ENCODE measurements at regions not wholly inside any gene's neighbourhood (a gene's known extent, or its start where the extent isn't known, plus 50 kb on each side); places are given as distances from the start of the nearest gene placed in this dataset.

DNA sequence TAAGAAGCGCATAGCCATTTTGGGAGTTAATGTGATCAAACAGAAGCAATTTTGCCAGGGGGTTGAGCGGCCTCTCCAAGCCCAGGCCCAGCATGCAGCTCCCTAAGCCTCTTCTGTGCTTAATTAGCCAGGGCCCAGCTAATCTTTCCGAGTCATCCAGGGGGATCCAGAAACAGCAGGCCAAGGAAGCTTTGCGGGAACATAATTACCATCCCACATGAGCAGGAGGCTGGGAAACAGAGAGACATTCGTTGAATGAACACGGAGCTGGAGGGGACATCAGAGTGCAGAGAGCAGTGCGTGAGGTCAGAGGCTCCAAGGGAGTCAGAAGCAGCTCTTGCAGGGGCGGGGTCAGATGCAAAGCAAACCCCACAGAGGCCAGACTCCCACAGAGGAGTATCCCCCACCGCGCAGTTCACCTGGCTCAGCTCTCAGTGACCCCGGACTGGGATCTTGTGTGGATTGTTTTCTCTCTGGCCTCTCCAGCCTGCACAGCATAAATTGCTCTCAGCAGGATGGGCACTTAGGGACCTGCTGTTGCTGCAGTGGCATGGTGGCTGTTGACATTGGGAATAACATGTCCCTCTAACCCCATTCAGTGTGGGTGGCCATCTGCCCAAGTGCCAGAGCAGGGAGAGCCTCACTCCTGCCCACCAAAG lies 657.4 kb downstream of the AJAP1 start:
- TF ChIP-seq, protein P1, sequence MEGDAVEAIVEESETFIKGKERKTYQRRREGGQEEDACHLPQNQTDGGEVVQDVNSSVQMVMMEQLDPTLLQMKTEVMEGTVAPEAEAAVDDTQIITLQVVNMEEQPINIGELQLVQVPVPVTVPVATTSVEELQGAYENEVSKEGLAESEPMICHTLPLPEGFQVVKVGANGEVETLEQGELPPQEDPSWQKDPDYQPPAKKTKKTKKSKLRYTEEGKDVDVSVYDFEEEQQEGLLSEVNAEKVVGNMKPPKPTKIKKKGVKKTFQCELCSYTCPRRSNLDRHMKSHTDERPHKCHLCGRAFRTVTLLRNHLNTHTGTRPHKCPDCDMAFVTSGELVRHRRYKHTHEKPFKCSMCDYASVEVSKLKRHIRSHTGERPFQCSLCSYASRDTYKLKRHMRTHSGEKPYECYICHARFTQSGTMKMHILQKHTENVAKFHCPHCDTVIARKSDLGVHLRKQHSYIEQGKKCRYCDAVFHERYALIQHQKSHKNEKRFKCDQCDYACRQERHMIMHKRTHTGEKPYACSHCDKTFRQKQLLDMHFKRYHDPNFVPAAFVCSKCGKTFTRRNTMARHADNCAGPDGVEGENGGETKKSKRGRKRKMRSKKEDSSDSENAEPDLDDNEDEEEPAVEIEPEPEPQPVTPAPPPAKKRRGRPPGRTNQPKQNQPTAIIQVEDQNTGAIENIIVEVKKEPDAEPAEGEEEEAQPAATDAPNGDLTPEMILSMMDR (IDR thresholded peaks at IDR 0.05), result no peak
- Mint-ChIP-seq H3K4me3 (no peak overlapping the region), H3K4me1 (no peaks in the 10 kb centered on the region), H3K36me3 (ENCODE audit: low read depth) (no peaks in the 10 kb centered on the region), H3K27me3 (peaks cover 3% of the 10 kb centered on the region), H3K9me3 (no peaks in the 10 kb centered on the region), H3K27ac (no peak overlapping the region)
- ATAC-seq (ENCODE audit: low read depth) (no peak), DNase-seq (no peak)
- intact Hi-C loops (cut with micrococcal nuclease), result no loop called here
- ChIA-PET POLR2A (no interaction called here), CTCF (no interaction called here)

DNA sequence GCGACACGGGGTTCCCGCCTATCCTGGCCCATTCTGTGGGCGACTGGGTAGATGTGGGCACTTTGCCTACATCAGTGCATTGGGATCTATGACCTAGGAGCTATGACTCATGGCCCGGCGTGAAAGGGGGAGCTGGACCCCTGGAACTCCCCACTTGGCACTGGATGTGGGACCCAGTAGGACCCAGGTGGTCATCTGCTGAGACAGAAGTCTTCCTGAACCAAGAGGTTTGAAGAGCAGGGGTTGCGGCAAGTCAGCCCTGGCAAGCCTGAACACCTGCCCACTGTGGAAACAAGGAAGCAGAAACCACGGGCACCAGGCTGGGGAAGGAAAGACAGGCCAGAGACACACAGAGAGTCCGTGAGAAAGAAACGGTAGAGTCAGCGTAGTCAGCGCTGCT lies 656.7 kb downstream of the AJAP1 start:
- no peak overlapping the region for H3K4me3 Mint-ChIP-seq
- ATAC-seq (ENCODE audit: low read depth) (no peak), DNase-seq (no peak)
- no peaks in the 10 kb centered on the region for H3K9me3 Mint-ChIP-seq
- H3K27me3 Mint-ChIP-seq, result peaks cover 3% of the 10 kb centered on the region
- H3K4me1 Mint-ChIP-seq, result no peaks in the 10 kb centered on the region
- H3K27ac Mint-ChIP-seq, result no peak overlapping the region
- H3K36me3 Mint-ChIP-seq (ENCODE audit: low read depth), result no peaks in the 10 kb centered on the region
- ChIA-PET POLR2A (no interaction called here), CTCF (no interaction called here)
- TF ChIP-seq, protein P1 (IDR thresholded peaks at IDR 0.05), result no peak
- intact Hi-C loops (cut with micrococcal nuclease), result no loop called here

DNA sequence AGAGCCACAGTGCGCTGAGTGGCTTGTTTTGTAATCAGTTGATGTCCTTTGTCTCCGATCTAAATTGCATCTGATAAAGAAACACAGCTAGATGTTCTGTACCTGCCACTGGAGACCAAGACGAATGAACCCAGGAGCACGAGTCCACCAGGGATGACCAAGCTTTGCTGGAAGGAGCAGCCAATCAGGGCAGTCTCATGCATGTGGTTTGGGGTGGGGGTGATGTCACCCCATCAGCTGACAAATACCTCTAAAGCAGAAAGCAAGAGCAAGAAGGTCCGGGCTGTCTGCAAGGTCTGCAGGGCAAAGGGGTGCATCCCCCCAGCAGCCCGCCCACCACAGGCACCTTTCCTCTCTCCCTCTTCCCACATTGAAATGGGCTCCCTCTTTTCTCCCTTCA lies 653.8 kb downstream of the AJAP1 start:
- no peak overlapping the region for H3K4me3 Mint-ChIP-seq
- no peak for DNase-seq
- peaks cover 3% of the 10 kb centered on the region for H3K27me3 Mint-ChIP-seq
- H3K36me3 Mint-ChIP-seq (ENCODE audit: low read depth), result no peaks in the 10 kb centered on the region
- intact Hi-C loops (cut with micrococcal nuclease), result no loop called here
- TF ChIP-seq, protein P1 (IDR thresholded peaks at IDR 0.05), result no peak
- H3K9me3 Mint-ChIP-seq, result no peaks in the 10 kb centered on the region
- no peaks in the 10 kb centered on the region for H3K4me1 Mint-ChIP-seq
- H3K27ac Mint-ChIP-seq, result no peak overlapping the region
- ATAC-seq (ENCODE audit: low read depth), result no peak
- CTCF ChIA-PET, result interaction anchor here (0.7 kb wide), 1 partner anchor 351 kb away, joined by 3 read pairs; no protein-coding TSS in a partner anchor
- POLR2A ChIA-PET, result no interaction called here

DNA sequence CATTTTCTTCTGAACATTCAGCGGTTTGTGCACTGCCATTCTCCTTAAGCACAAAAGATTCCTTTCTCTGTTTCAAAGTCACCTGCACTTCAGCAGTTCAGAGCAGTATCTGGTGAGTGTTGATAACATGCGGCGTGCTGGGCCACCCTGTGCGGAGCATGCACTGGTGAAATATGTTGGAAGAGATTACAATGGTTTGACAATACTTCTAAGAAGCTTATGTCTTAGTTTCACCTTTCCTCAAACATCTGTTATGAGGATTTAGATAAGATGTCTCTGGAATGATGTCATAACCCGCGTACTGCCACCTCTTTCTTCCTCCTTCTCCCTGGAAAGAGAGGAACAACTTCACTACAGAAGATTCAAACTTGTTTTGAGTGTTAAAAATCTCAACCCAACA lies 650.3 kb downstream of the AJAP1 start:
- TF ChIP-seq, protein P1 (IDR thresholded peaks at IDR 0.05), result no peak
- ATAC-seq (ENCODE audit: low read depth) (no peak), DNase-seq (no peak)
- H3K27ac Mint-ChIP-seq, result no peak overlapping the region
- intact Hi-C loops (cut with micrococcal nuclease), result no loop called here
- H3K4me3 Mint-ChIP-seq, result no peak overlapping the region
- no peaks in the 10 kb centered on the region for H3K27me3 Mint-ChIP-seq
- H3K9me3 Mint-ChIP-seq, result no peaks in the 10 kb centered on the region
- CTCF ChIA-PET, result no interaction called here
- no peaks in the 10 kb centered on the region for H3K36me3 Mint-ChIP-seq (ENCODE audit: low read depth)
- POLR2A ChIA-PET, result no interaction called here
- no peaks in the 10 kb centered on the region for H3K4me1 Mint-ChIP-seq

DNA sequence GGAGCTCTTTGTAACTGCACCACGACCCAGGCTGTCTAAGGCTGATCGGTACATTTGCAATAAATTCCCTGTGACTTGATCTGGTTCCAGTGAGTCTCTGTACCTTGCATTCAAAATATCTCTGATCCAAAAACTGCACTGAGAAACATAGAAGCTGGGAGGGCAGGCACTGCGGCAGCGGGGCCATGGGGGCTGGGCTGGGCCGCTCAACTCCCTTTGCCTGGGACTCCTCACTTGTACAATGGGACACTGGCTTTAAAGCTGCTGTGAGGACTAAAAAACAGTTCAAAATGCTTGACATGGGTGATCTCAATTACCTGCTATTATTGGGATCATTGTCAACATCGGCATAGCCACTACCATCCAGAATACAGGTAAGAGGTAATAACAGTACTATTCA lies 644.0 kb downstream of the AJAP1 start:
- no peaks in the 10 kb centered on the region for H3K27me3 Mint-ChIP-seq
- ChIA-PET CTCF (no interaction called here), POLR2A (no interaction called here)
- DNase-seq, result no peak
- TF ChIP-seq, protein P1 (IDR thresholded peaks at IDR 0.05), result no peak
- intact Hi-C loops (cut with micrococcal nuclease), result no loop called here
- H3K4me1 Mint-ChIP-seq, result no peaks in the 10 kb centered on the region
- no peaks in the 10 kb centered on the region for H3K36me3 Mint-ChIP-seq (ENCODE audit: low read depth)
- no peak overlapping the region for H3K27ac Mint-ChIP-seq
- no peaks in the 10 kb centered on the region for H3K9me3 Mint-ChIP-seq
- ATAC-seq (ENCODE audit: low read depth), result no peak
- no peak overlapping the region for H3K4me3 Mint-ChIP-seq

All from activated B cell treated with CpG ODN at 0.5 μM for 24 hours (primary cell).